Breast epithelium (tissue), 3 donors: ENCODE measurements at regions not wholly inside any gene's neighbourhood (a gene's known extent, or its start where the extent isn't known, plus 50 kb on each side); places are given as distances from the start of the nearest gene placed in this dataset.

Source experiments
- CTCF ChIP-seq, 3 donors: fragments of 450-650 bp; IDR thresholded peaks; one replicate each; pipeline ENCODE4 v1.5.1; 2016 to 2017; ENCODE audit warnings: antibody characterized with exemption in 3 of 3, mild to moderate bottlenecking in 3 of 3, moderate library complexity in 3 of 3
- POLR2A ChIP-seq: fragments of 450-650 bp; IDR thresholded peaks from one replicate; pipeline ENCODE4 v1.6.1; 2016; ENCODE audit warnings: antibody characterized with exemption, mild to moderate bottlenecking, moderate library complexity

GRCh38 chr4:181520790-181521189 is 722.4 kb upstream of the TENM3 start:
- TF ChIP-seq POLR2A (no peak), CTCF (IDR thresholded peaks at IDR 0.05) (no peak)
